ENCODE measurements at regions not wholly inside any gene's neighbourhood (a gene's known extent, or its start where the extent isn't known, plus 50 kb on each side); places are given as distances from the start of the nearest gene placed in this dataset.

- POLR2A ChIA-PET, result no interaction called here
- 2% methylated on average over 3 of the region's 3 CpGs for WGBS (ENCODE audit: low lambda C conversion rate)
Observed at GRCh38 chr4:133910165-133910564, 291.4 kb downstream of the PABPC4L start.

GRCh38 chr4:133903029-133903428, 298.6 kb downstream of the PABPC4L start:
- TF ChIP-seq CTCF (IDR thresholded peaks at IDR 0.05) (no peak), GATA2 (CRISPR knock-in tag; IDR thresholded peaks at IDR 0.05) (no peak), GABPA (IDR thresholded peaks at IDR 0.05; ENCODE audit: low read depth) (no peak), MXI1 (IDR thresholded peaks at IDR 0.05; ENCODE audit: low read depth, low read length) (no peak), MAX (IDR thresholded peaks at IDR 0.05; ENCODE audit: low read depth) (no peak), YY1 (IDR thresholded peaks at IDR 0.05; ENCODE audit: low read depth) (no peak), ZBTB33 (IDR thresholded peaks at IDR 0.05; ENCODE audit: borderline replicate concordance, low read depth) (no peak), PBX3 (IDR thresholded peaks at IDR 0.05) (no peak), FOSL2 (IDR thresholded peaks at IDR 0.05; ENCODE audit: borderline replicate concordance, low read depth) (no peak), FOXM1 (IDR thresholded peaks at IDR 0.05; ENCODE audit: low read depth) (no peak), TAF1 (IDR thresholded peaks at IDR 0.05; ENCODE audit: borderline replicate concordance, low read depth, low read length) (no peak), TEAD4 (IDR thresholded peaks at IDR 0.05; ENCODE audit: borderline replicate concordance, insufficient read depth) (no peak), MEF2A (IDR thresholded peaks at IDR 0.05; ENCODE audit: borderline replicate concordance, low read depth) (no peak), RCOR1 (IDR thresholded peaks at IDR 0.05; ENCODE audit: low read length) (no peak)
- H3K4me2 ChIP-seq, result no peak overlapping the region
- no peaks in the 10 kb centered on the region for H3K9me3 ChIP-seq
- no peak overlapping the region for H3K27ac ChIP-seq (ENCODE audit: low read depth in 2 of 2, low read length in 1 of 2)
- DNase-seq, result no peak
- H3K79me2 ChIP-seq (ENCODE audit: insufficient read depth), result no peaks in the 10 kb centered on the region
- no peak overlapping the region for H2AFZ ChIP-seq (ENCODE audit: low read depth)
- no peaks in the 10 kb centered on the region for H3K27me3 ChIP-seq (ENCODE audit: insufficient read depth)
- ChIA-PET POLR2A (no interaction called here), CTCF (no interaction called here)
- no peaks in the 10 kb centered on the region for H3F3A ChIP-seq (replicated peaks; ENCODE audit: insufficient read depth)
- H3K4me3 ChIP-seq (ENCODE audit: low read depth in 2 of 2, low read length in 1 of 2), result no peak overlapping the region
- H3K9ac ChIP-seq, result no peak overlapping the region
- H3K4me1 ChIP-seq (ENCODE audit: control insufficient read depth in 1 of 2, insufficient read depth in 2 of 2, low read depth in 1 of 2, low read length in 1 of 2), result no peaks in the 10 kb centered on the region
- no peaks in the 10 kb centered on the region; the same call in 1 of the 2 replicates for H3K9me2 ChIP-seq
- H3K36me3 ChIP-seq (replicated peaks in 1 of 2; ENCODE audit: control insufficient read depth in 1 of 2, insufficient read depth in 2 of 2, low read length in 1 of 2), result no peaks in the 10 kb centered on the region
- H4K20me1 ChIP-seq (ENCODE audit: insufficient read depth), result no peaks in the 10 kb centered on the region

More at GRCh38 chr4:133910165-133910564, 291.4 kb downstream of the PABPC4L start:
- no peak overlapping the region for H3K4me2 ChIP-seq
- no peaks in the 10 kb centered on the region for H3K4me1 ChIP-seq (ENCODE audit: control insufficient read depth in 1 of 2, insufficient read depth in 2 of 2, low read depth in 1 of 2, low read length in 1 of 2)
- H3F3A ChIP-seq (replicated peaks; ENCODE audit: insufficient read depth), result no peaks in the 10 kb centered on the region
- H3K9ac ChIP-seq, result no peak overlapping the region
- H2AFZ ChIP-seq (ENCODE audit: low read depth), result no peak overlapping the region
- no peak for TF ChIP-seq RFX5 (IDR thresholded peaks at IDR 0.05; ENCODE audit: low read length)
- no peak for TF ChIP-seq PBX3 (IDR thresholded peaks at IDR 0.05)
- TF ChIP-seq RXRA (IDR thresholded peaks at IDR 0.05; ENCODE audit: borderline replicate concordance, low read depth), result no peak
- no peak for TF ChIP-seq JUND (IDR thresholded peaks at IDR 0.05)
- no peak for TF ChIP-seq USF2 (IDR thresholded peaks at IDR 0.05; ENCODE audit: borderline replicate concordance, low read depth, low read length)
- H3K27ac ChIP-seq (ENCODE audit: low read depth in 2 of 2, low read length in 1 of 2), result no peak overlapping the region
- H3K9me2 ChIP-seq, result no peaks in the 10 kb centered on the region
- no peak overlapping the region for H3K4me3 ChIP-seq (ENCODE audit: low read depth in 2 of 2, low read length in 1 of 2)
- no peaks in the 10 kb centered on the region for H3K9me3 ChIP-seq
- no peaks in the 10 kb centered on the region for H4K20me1 ChIP-seq (ENCODE audit: insufficient read depth)
- no peak for DNase-seq
- H3K79me2 ChIP-seq (ENCODE audit: insufficient read depth), result no peaks in the 10 kb centered on the region
- CTCF ChIA-PET, result no interaction called here
- H3K27me3 ChIP-seq (ENCODE audit: insufficient read depth), result no peaks in the 10 kb centered on the region
- H3K36me3 ChIP-seq (replicated peaks in 1 of 2; ENCODE audit: control insufficient read depth in 1 of 2, insufficient read depth in 2 of 2, low read length in 1 of 2), result no peaks in the 10 kb centered on the region
